Neural progenitor cell (in vitro differentiated cells): ENCODE measurements at regions not wholly inside any gene's neighbourhood (a gene's known extent, or its start where the extent isn't known, plus 50 kb on each side); places are given as distances from the start of the nearest gene placed in this dataset.

Source experiments
- DNase-seq: peaks from one replicate; pipeline ENCODE4 v3.0.0-alpha.2; 2016; ENCODE audit warnings: low spot score
- H2AFZ ChIP-seq: fragments of 200-600 bp; sonication (generic); replicated peaks from 2 replicates; pipeline ENCODE4 v1.6.1; 2016; ENCODE audit warnings: antibody characterized with exemption
- H3F3A ChIP-seq: fragments of 200-600 bp; sonication (generic); 2 replicates; pipeline ENCODE4 v1.6.1; 2016; ENCODE audit warnings: antibody characterized with exemption, low read depth
- H3K27ac ChIP-seq: fragments of 200-600 bp; sonication (generic); 2 replicates; pipeline ENCODE4 v1.5.1; 2016; ENCODE audit warnings: mild to moderate bottlenecking
- H3K27me3 ChIP-seq: fragments of 200-600 bp; sonication (generic); 2 replicates; pipeline ENCODE4 v1.6.1; 2016; ENCODE audit warnings: mild to moderate bottlenecking, moderate library complexity
- H3K36me3 ChIP-seq: fragments of 200-600 bp; sonication (generic); 2 replicates; pipeline ENCODE4 v1.5.1; 2016
- H3K4me1 ChIP-seq: fragments of 200-600 bp; sonication (generic); 2 replicates; pipeline ENCODE4 v1.6.1; 2016; ENCODE audit warnings: mixed run types
- H3K4me2 ChIP-seq: fragments of 200-600 bp; sonication (generic); 2 replicates; pipeline ENCODE4 v1.6.1; 2016
- H3K4me3 ChIP-seq: fragments of 200-600 bp; sonication (generic); 2 replicates; pipeline ENCODE4 v1.5.1; 2016
- H3K79me2 ChIP-seq: fragments of 200-600 bp; sonication (generic); 2 replicates; pipeline ENCODE4 v1.6.1; 2016; ENCODE audit warnings: low read depth
- H3K9ac ChIP-seq: fragments of 200-600 bp; sonication (generic); 2 replicates; pipeline ENCODE4 v1.6.1; 2016
- H3K9me3 ChIP-seq: fragments of 200-600 bp; sonication (generic); 2 replicates; pipeline ENCODE4 v1.5.1; 2016; ENCODE audit warnings: low read depth
- H4K20me1 ChIP-seq: fragments of 200-600 bp; sonication (generic); 2 replicates; pipeline ENCODE4 v1.6.1; 2016; ENCODE audit warnings: low read depth
- H3K27ac Mint-ChIP-seq: 3 replicates; pipeline ENCODE4 v1.8.0; 2021; ENCODE audit warnings: mixed read lengths
- H3K27me3 Mint-ChIP-seq: 2 replicates; pipeline ENCODE4 v1.8.0; 2022; ENCODE audit warnings: low read depth, mild to moderate bottlenecking, inconsistent platforms, moderate library complexity, mixed read lengths; ENCODE audit not compliant: insufficient read depth
- H3K36me3 Mint-ChIP-seq: 3 replicates; pipeline ENCODE4 v1.8.0; 2021; ENCODE audit warnings: mixed read lengths
- H3K4me1 Mint-ChIP-seq: 3 replicates; pipeline ENCODE4 v1.8.0; 2021; ENCODE audit warnings: mixed read lengths
- H3K4me3 Mint-ChIP-seq: 3 replicates; pipeline ENCODE4 v1.8.0; 2021; ENCODE audit warnings: mild to moderate bottlenecking, moderate library complexity, mixed read lengths
- H3K9me3 Mint-ChIP-seq: 3 replicates; pipeline ENCODE4 v1.8.0; 2020; ENCODE audit warnings: mixed read lengths
- EZH2 ChIP-seq: fragments of 200-600 bp; sonication (generic); IDR thresholded peaks from 2 replicates; pipeline ENCODE4 v1.6.1; 2017; ENCODE audit warnings: antibody characterized with exemption, mild to moderate bottlenecking, moderate library complexity
- EZH2phosphoT487 ChIP-seq: fragments of 200-600 bp; sonication (generic); IDR thresholded peaks from 2 replicates; pipeline ENCODE4 v1.6.1; 2017; ENCODE audit warnings: antibody characterized with exemption
- TF ChIP-seq, protein P1 (sequence below): fragments of 200-600 bp; sonication (generic); IDR thresholded peaks from 2 replicates; pipeline ENCODE4 v1.5.1; 2017; ENCODE audit warnings: antibody characterized with exemption, mild to moderate bottlenecking

DNA sequence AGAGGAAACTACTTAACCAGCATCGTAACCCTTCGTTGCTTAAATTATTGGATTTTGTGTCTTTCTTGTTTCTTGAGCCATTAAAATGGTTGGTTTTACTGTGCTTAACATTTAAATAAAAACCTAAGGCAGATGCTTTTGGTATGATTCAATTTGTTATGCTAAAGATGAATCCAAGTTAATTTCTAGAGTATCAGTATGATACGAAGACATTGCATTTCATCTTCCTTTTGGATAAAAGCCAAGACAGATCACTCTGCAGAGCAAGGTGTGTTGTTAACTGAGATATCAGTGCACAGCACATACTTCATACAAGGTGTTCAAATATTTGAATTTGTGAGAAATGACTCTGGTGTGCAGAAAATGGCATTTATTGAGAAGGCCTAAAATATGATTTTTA, 480.5 kb downstream of the PCNX1 start:
- H3K4me1 ChIP-seq = peaks cover 11% of the 10 kb centered on the region
- peaks cover 62% of the 10 kb centered on the region for H3K79me2 ChIP-seq
- no peak for TF ChIP-seq EZH2
- TF ChIP-seq EZH2phosphoT487 = no peak
- TF ChIP-seq, protein P1, sequence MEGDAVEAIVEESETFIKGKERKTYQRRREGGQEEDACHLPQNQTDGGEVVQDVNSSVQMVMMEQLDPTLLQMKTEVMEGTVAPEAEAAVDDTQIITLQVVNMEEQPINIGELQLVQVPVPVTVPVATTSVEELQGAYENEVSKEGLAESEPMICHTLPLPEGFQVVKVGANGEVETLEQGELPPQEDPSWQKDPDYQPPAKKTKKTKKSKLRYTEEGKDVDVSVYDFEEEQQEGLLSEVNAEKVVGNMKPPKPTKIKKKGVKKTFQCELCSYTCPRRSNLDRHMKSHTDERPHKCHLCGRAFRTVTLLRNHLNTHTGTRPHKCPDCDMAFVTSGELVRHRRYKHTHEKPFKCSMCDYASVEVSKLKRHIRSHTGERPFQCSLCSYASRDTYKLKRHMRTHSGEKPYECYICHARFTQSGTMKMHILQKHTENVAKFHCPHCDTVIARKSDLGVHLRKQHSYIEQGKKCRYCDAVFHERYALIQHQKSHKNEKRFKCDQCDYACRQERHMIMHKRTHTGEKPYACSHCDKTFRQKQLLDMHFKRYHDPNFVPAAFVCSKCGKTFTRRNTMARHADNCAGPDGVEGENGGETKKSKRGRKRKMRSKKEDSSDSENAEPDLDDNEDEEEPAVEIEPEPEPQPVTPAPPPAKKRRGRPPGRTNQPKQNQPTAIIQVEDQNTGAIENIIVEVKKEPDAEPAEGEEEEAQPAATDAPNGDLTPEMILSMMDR = no peak
- H3K4me1 Mint-ChIP-seq = peaks cover 6% of the 10 kb centered on the region
- no peak overlapping the region for H3K27ac ChIP-seq
- no peak overlapping the region for H3K4me2 ChIP-seq
- no peaks in the 10 kb centered on the region for H3K27me3 ChIP-seq
- H3K9me3 ChIP-seq = no peaks in the 10 kb centered on the region
- no peaks in the 10 kb centered on the region for H3K36me3 ChIP-seq
- peaks cover 21% of the 10 kb centered on the region for H3K36me3 Mint-ChIP-seq
- H4K20me1 ChIP-seq = no peaks in the 10 kb centered on the region
- no peaks in the 10 kb centered on the region for H3K27me3 Mint-ChIP-seq
- no peaks in the 10 kb centered on the region for H3F3A ChIP-seq
- no peak overlapping the region for H3K4me3 Mint-ChIP-seq
- H3K27ac Mint-ChIP-seq = no peak overlapping the region
- no peak overlapping the region for H3K4me3 ChIP-seq
- no peak overlapping the region for H3K9ac ChIP-seq
- H3K9me3 Mint-ChIP-seq = peaks cover 3% of the 10 kb centered on the region
- H2AFZ ChIP-seq = no peak overlapping the region
- DNase-seq = no peak

DNA sequence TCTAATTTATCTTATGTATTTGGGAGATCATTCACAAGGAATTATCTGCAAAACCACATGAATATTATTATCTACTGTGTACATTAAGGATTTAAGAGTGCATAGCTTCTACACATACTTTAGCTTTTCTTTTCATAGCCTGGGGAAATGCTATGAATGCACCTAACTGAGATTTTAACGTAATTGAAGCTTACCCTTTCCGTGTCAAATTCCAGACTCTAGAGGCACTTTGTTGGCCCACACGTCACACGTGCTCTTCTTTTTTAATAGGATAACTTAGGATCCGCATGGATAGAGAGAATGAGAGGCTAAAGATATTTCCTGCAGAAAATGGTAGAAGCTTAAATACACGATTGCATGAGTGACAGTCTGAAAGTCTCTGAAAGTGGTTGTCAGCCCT, 481.1 kb downstream of the PCNX1 start:
- Mint-ChIP-seq H3K27ac (no peak overlapping the region), H3K27me3 (no peaks in the 10 kb centered on the region), H3K4me3 (no peak overlapping the region), H3K4me1 (peaks cover 6% of the 10 kb centered on the region), H3K36me3 (peaks cover 21% of the 10 kb centered on the region), H3K9me3 (peaks cover 3% of the 10 kb centered on the region)
- Histone ChIP-seq H3K4me1 (peaks cover 11% of the 10 kb centered on the region), H3K9me3 (no peaks in the 10 kb centered on the region), H3K36me3 (no peaks in the 10 kb centered on the region), H3K79me2 (peaks cover 59% of the 10 kb centered on the region), H3K9ac (no peak overlapping the region), H3K4me3 (no peak overlapping the region), H3K27me3 (no peaks in the 10 kb centered on the region), H2AFZ (no peak overlapping the region), H3K27ac (no peak overlapping the region), H4K20me1 (no peaks in the 10 kb centered on the region), H3F3A (no peaks in the 10 kb centered on the region), H3K4me2 (no peak overlapping the region)
- no peak for TF ChIP-seq EZH2
- TF ChIP-seq, protein P1 = no peak
- DNase-seq = no peak

DNA sequence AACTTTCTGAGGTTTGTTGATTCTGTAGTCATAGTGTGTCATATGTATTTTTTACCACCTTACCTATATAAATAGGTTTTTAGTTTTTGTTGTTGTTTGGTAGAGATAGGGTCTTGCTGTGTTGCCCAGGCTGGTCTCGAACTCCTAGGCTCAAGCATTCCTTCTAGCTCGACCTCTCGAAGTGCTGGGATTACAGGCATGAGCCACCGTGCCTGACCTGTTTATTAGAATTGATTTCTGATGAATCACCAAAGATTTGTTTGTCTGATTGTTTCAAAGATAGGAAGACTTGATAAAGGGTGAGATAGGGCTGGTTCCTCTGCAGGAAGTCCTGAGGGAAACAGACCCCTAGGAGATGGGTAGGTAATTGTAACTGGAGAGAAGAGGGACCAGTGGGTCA, 481.6 kb downstream of the PCNX1 start:
- H3K4me3 Mint-ChIP-seq = no peak overlapping the region
- H3K9ac ChIP-seq = no peak overlapping the region
- no peak for DNase-seq
- no peak overlapping the region for H3K4me2 ChIP-seq
- TF ChIP-seq EZH2phosphoT487 (no peak), EZH2 (no peak)
- TF ChIP-seq, protein P1 = no peak
- no peak overlapping the region for H2AFZ ChIP-seq
- H3K9me3 ChIP-seq = no peaks in the 10 kb centered on the region
- peaks cover 20% of the 10 kb centered on the region for H3K36me3 Mint-ChIP-seq
- H3K27me3 Mint-ChIP-seq = no peaks in the 10 kb centered on the region
- H3K79me2 ChIP-seq = peaks cover 54% of the 10 kb centered on the region
- H3K4me1 Mint-ChIP-seq = peaks cover 5% of the 10 kb centered on the region
- H3K4me3 ChIP-seq = no peak overlapping the region
- peaks cover 3% of the 10 kb centered on the region for H3K9me3 Mint-ChIP-seq
- H4K20me1 ChIP-seq = no peaks in the 10 kb centered on the region
- H3F3A ChIP-seq = no peaks in the 10 kb centered on the region
- H3K36me3 ChIP-seq = no peaks in the 10 kb centered on the region
- H3K27ac ChIP-seq = no peak overlapping the region
- H3K27ac Mint-ChIP-seq = no peak overlapping the region
- H3K4me1 ChIP-seq = peaks cover 8% of the 10 kb centered on the region
- H3K27me3 ChIP-seq = no peaks in the 10 kb centered on the region

DNA sequence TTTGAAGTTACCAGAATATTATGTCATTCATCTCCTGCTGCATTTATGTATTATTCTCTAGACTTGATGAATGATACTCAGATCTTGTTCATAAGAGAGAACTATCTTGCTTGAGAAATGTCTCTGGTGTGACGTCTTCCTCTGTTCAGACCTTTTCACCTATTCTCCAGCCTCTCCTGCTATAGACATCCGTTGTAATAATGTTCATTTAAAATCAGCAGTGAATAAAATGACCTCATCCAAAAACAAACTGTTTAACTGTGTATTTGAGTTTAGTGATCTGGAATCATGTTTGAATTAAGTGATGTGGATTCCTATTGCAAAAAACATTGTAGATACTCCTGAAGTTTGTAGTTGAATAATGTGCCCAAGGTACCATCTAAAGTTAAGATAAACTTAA, 487.1 kb downstream of the PCNX1 start:
- TF ChIP-seq EZH2phosphoT487 (no peak), EZH2 (no peak)
- TF ChIP-seq, protein P1 = no peak
- Histone ChIP-seq H3K9ac (no peak overlapping the region), H3K36me3 (no peaks in the 10 kb centered on the region), H3K79me2 (peaks cover 44% of the 10 kb centered on the region), H3K4me1 (no peaks in the 10 kb centered on the region), H4K20me1 (no peaks in the 10 kb centered on the region), H3K4me2 (no peak overlapping the region), H3K4me3 (no peak overlapping the region), H3F3A (no peaks in the 10 kb centered on the region), H2AFZ (no peak overlapping the region), H3K27me3 (no peaks in the 10 kb centered on the region), H3K9me3 (no peaks in the 10 kb centered on the region), H3K27ac (no peak overlapping the region)
- Mint-ChIP-seq H3K9me3 (no peaks in the 10 kb centered on the region), H3K27ac (no peak overlapping the region), H3K36me3 (peaks cover 8% of the 10 kb centered on the region), H3K4me1 (no peaks in the 10 kb centered on the region), H3K4me3 (no peak overlapping the region), H3K27me3 (no peaks in the 10 kb centered on the region)
- DNase-seq = no peak
